ENCODE measurements at regions not wholly inside any gene's neighbourhood (a gene's known extent, or its start where the extent isn't known, plus 50 kb on each side); places are given as distances from the start of the nearest gene placed in this dataset.
"Not testable (repeated sequence)": the region's sequence is repeated elsewhere in the genome, so short reads cannot be mapped to it uniquely, and the experiment has no call there.

GRCh38 chr5:102068870-102069269 is 227.2 kb downstream of the SLCO4C1 start:
- Histone ChIP-seq H3K4me3 (ENCODE audit: low read length) (no peak overlapping the region), H3K27me3 (ENCODE audit: control insufficient read depth, insufficient read depth, low read length) (no peaks in the 10 kb centered on the region), H3K9me3 (replicated peaks; ENCODE audit: control insufficient read depth, low read depth, low read length) (no peaks in the 10 kb centered on the region), H3K27ac (ENCODE audit: low read length) (no peak overlapping the region), H3K36me3 (ENCODE audit: control insufficient read depth, insufficient read depth, low read length) (no peaks in the 10 kb centered on the region), H3K4me1 (ENCODE audit: control insufficient read depth, insufficient read depth, low read length) (no peaks in the 10 kb centered on the region)
- no CpG with 5 or more reads among the region's 3 CpGs for WGBS (ENCODE audit: insufficient coverage)
- no peak for DNase-seq

- DNase-seq: no peak
- H3K4me1 ChIP-seq (ENCODE audit: control insufficient read depth, insufficient read depth, low read length): no peaks in the 10 kb centered on the region
These were observed 246.6 kb downstream of the SLCO4C1 start for GRCh38 chr5:102049517-102049916.

GRCh38 chr5:102048940-102049339 is 247.1 kb downstream of the SLCO4C1 start:
- Histone ChIP-seq H3K4me3 (ENCODE audit: low read length) (no peak overlapping the region), H3K4me1 (ENCODE audit: control insufficient read depth, insufficient read depth, low read length) (no peaks in the 10 kb centered on the region), H3K36me3 (ENCODE audit: control insufficient read depth, insufficient read depth, low read length) (no peaks in the 10 kb centered on the region), H3K9me3 (replicated peaks; ENCODE audit: control insufficient read depth, low read depth, low read length) (no peaks in the 10 kb centered on the region), H3K27me3 (ENCODE audit: control insufficient read depth, insufficient read depth, low read length) (no peaks in the 10 kb centered on the region), H3K27ac (ENCODE audit: low read length) (no peak overlapping the region)
- no CpG with 5 or more reads among the region's 1 CpG for WGBS (ENCODE audit: insufficient coverage)
- DNase-seq: no peak

More at GRCh38 chr5:102049517-102049916, 246.6 kb downstream of the SLCO4C1 start:
- H3K27me3 ChIP-seq (ENCODE audit: control insufficient read depth, insufficient read depth, low read length): no peaks in the 10 kb centered on the region
- no peak overlapping the region for H3K27ac ChIP-seq (ENCODE audit: low read length)
- H3K4me3 ChIP-seq (ENCODE audit: low read length): no peak overlapping the region
- no peaks in the 10 kb centered on the region for H3K36me3 ChIP-seq (ENCODE audit: control insufficient read depth, insufficient read depth, low read length)
- H3K9me3 ChIP-seq (replicated peaks; ENCODE audit: control insufficient read depth, low read depth, low read length): no peaks in the 10 kb centered on the region

GRCh38 chr5:102047073-102047472 is 249.0 kb downstream of the SLCO4C1 start:
- DNase-seq: not testable (repeated sequence)

GRCh38 chr5:102040326-102040725 is 255.8 kb downstream of the SLCO4C1 start:
- H3K27me3 ChIP-seq (ENCODE audit: control insufficient read depth, insufficient read depth, low read length): no peaks in the 10 kb centered on the region
- no peak overlapping the region for H3K27ac ChIP-seq (ENCODE audit: low read length)
- H3K4me3 ChIP-seq (ENCODE audit: low read length): no peak overlapping the region
- no CpG with 5 or more reads among the region's 1 CpG for WGBS (ENCODE audit: insufficient coverage)
- no peak for DNase-seq
- H3K9me3 ChIP-seq (replicated peaks; ENCODE audit: control insufficient read depth, low read depth, low read length): no peaks in the 10 kb centered on the region
- no peaks in the 10 kb centered on the region for H3K4me1 ChIP-seq (ENCODE audit: control insufficient read depth, insufficient read depth, low read length)
- H3K36me3 ChIP-seq (ENCODE audit: control insufficient read depth, insufficient read depth, low read length): no peaks in the 10 kb centered on the region

More at GRCh38 chr5:102047073-102047472, 249.0 kb downstream of the SLCO4C1 start:
- H3K9me3 ChIP-seq (replicated peaks; ENCODE audit: control insufficient read depth, low read depth, low read length); H3K4me3 ChIP-seq (ENCODE audit: low read length); H3K27me3 ChIP-seq (ENCODE audit: control insufficient read depth, insufficient read depth, low read length); H3K4me1 ChIP-seq (ENCODE audit: control insufficient read depth, insufficient read depth, low read length); H3K36me3 ChIP-seq (ENCODE audit: control insufficient read depth, insufficient read depth, low read length); H3K27ac ChIP-seq (ENCODE audit: low read length): not testable (repeated sequence)

- H3K36me3 ChIP-seq (ENCODE audit: control insufficient read depth, insufficient read depth, low read length): no peaks in the 10 kb centered on the region
- no peaks in the 10 kb centered on the region for H3K9me3 ChIP-seq (replicated peaks; ENCODE audit: control insufficient read depth, low read depth, low read length)
- H3K4me1 ChIP-seq (ENCODE audit: control insufficient read depth, insufficient read depth, low read length): no peaks in the 10 kb centered on the region
- H3K27ac ChIP-seq (ENCODE audit: low read length): no peak overlapping the region
- no peak overlapping the region for H3K4me3 ChIP-seq (ENCODE audit: low read length)
- DNase-seq: no peak
- no peaks in the 10 kb centered on the region for H3K27me3 ChIP-seq (ENCODE audit: control insufficient read depth, insufficient read depth, low read length)
These were observed 259.2 kb downstream of the SLCO4C1 start for GRCh38 chr5:102036927-102037326.

- no peak overlapping the region for H3K27ac ChIP-seq (ENCODE audit: low read length)
- H3K4me3 ChIP-seq (ENCODE audit: low read length): no peak overlapping the region
- DNase-seq: no peak
- H3K9me3 ChIP-seq (replicated peaks; ENCODE audit: control insufficient read depth, low read depth, low read length): no peaks in the 10 kb centered on the region
- H3K36me3 ChIP-seq (ENCODE audit: control insufficient read depth, insufficient read depth, low read length): no peaks in the 10 kb centered on the region
- WGBS (ENCODE audit: insufficient coverage): no CpG with 5 or more reads among the region's 2 CpGs
- H3K4me1 ChIP-seq (ENCODE audit: control insufficient read depth, insufficient read depth, low read length): no peaks in the 10 kb centered on the region
- H3K27me3 ChIP-seq (ENCODE audit: control insufficient read depth, insufficient read depth, low read length): no peaks in the 10 kb centered on the region
These were observed 264.4 kb downstream of the SLCO4C1 start for GRCh38 chr5:102031711-102032110.

GRCh38 chr5:102018690-102019089 is 277.4 kb downstream of the SLCO4C1 start:
- Histone ChIP-seq H3K27ac (ENCODE audit: low read length) (no peak overlapping the region), H3K4me3 (ENCODE audit: low read length) (no peak overlapping the region), H3K36me3 (ENCODE audit: control insufficient read depth, insufficient read depth, low read length) (no peaks in the 10 kb centered on the region), H3K27me3 (ENCODE audit: control insufficient read depth, insufficient read depth, low read length) (no peaks in the 10 kb centered on the region), H3K4me1 (ENCODE audit: control insufficient read depth, insufficient read depth, low read length) (no peaks in the 10 kb centered on the region), H3K9me3 (replicated peaks; ENCODE audit: control insufficient read depth, low read depth, low read length) (no peaks in the 10 kb centered on the region)
- 91% methylated on average over 5 of the region's 8 CpGs for WGBS (ENCODE audit: insufficient coverage)
- no peak for DNase-seq

GRCh38 chr5:102018279-102018678 is 277.8 kb downstream of the SLCO4C1 start:
- H3K27ac ChIP-seq (ENCODE audit: low read length): no peak overlapping the region
- H3K4me1 ChIP-seq (ENCODE audit: control insufficient read depth, insufficient read depth, low read length): no peaks in the 10 kb centered on the region
- H3K9me3 ChIP-seq (replicated peaks; ENCODE audit: control insufficient read depth, low read depth, low read length): no peaks in the 10 kb centered on the region
- H3K36me3 ChIP-seq (ENCODE audit: control insufficient read depth, insufficient read depth, low read length): no peaks in the 10 kb centered on the region
- no peaks in the 10 kb centered on the region for H3K27me3 ChIP-seq (ENCODE audit: control insufficient read depth, insufficient read depth, low read length)
- no peak for DNase-seq
- 97% methylated on average over 5 of the region's 7 CpGs for WGBS (ENCODE audit: insufficient coverage)
- no peak overlapping the region for H3K4me3 ChIP-seq (ENCODE audit: low read length)

GRCh38 chr5:102014371-102014770 is 281.7 kb downstream of the SLCO4C1 start:
- H3K4me1 ChIP-seq (ENCODE audit: control insufficient read depth, insufficient read depth, low read length): no peaks in the 10 kb centered on the region
- H3K4me3 ChIP-seq (ENCODE audit: low read length): no peak overlapping the region
- H3K36me3 ChIP-seq (ENCODE audit: control insufficient read depth, insufficient read depth, low read length): no peaks in the 10 kb centered on the region
- WGBS (ENCODE audit: insufficient coverage): 86% methylated on average over 1 of the region's 1 CpG
- H3K9me3 ChIP-seq (replicated peaks; ENCODE audit: control insufficient read depth, low read depth, low read length): no peaks in the 10 kb centered on the region
- no peaks in the 10 kb centered on the region for H3K27me3 ChIP-seq (ENCODE audit: control insufficient read depth, insufficient read depth, low read length)
- DNase-seq: no peak
- H3K27ac ChIP-seq (ENCODE audit: low read length): no peak overlapping the region

- H3K36me3 ChIP-seq (ENCODE audit: control insufficient read depth, insufficient read depth, low read length): no peaks in the 10 kb centered on the region
These were observed 285.4 kb downstream of the SLCO4C1 start for GRCh38 chr5:102010644-102011043.

More at GRCh38 chr5:102010644-102011043, 285.4 kb downstream of the SLCO4C1 start:
- DNase-seq: no peak
- Histone ChIP-seq H3K27me3 (ENCODE audit: control insufficient read depth, insufficient read depth, low read length) (no peaks in the 10 kb centered on the region), H3K27ac (ENCODE audit: low read length) (no peak overlapping the region), H3K4me3 (ENCODE audit: low read length) (no peak overlapping the region), H3K4me1 (ENCODE audit: control insufficient read depth, insufficient read depth, low read length) (no peaks in the 10 kb centered on the region), H3K9me3 (replicated peaks; ENCODE audit: control insufficient read depth, low read depth, low read length) (no peaks in the 10 kb centered on the region)

Measured in muscle of leg (tissue), 3 donors.